ENCODE measurements at regions not wholly inside any gene's neighbourhood (a gene's known extent, or its start where the extent isn't known, plus 50 kb on each side); places are given as distances from the start of the nearest gene placed in this dataset.

DNA sequence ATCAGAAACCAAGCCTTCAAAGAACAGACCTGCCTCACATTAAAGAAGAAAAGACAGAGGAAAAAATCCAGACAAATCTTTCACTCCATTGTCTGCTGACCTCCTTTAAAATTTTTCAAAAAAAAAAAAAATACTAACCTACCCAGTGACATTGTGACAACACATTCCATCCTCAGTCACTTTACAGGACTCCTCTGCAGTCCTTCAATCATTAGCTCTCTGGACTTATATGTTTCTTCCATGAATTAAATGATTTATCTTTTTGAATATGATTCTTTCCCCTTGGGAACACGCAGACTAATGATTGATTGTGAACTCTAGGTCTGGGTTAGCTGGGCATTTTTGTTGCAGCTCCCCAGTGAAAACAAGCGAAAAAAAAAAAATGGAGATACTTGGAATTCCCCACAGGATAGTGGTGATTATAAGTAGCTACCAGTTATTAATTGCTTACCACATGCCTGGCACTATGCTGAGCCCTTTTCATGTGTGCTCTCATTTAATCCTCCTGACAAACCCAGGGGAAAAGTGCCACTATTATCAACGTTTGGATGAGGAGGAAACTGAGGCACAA, 261.3 kb upstream of the NCKAP5 start:
- no peak for DNase-seq (ENCODE audit: low read depth)
- no peak overlapping the region for H3K4me3 ChIP-seq (ENCODE audit: low read depth, low read length)
- no peak for TF ChIP-seq CTCF (IDR thresholded peaks at IDR 0.05; ENCODE audit: low read depth, low read length, missing control alignments)

DNA sequence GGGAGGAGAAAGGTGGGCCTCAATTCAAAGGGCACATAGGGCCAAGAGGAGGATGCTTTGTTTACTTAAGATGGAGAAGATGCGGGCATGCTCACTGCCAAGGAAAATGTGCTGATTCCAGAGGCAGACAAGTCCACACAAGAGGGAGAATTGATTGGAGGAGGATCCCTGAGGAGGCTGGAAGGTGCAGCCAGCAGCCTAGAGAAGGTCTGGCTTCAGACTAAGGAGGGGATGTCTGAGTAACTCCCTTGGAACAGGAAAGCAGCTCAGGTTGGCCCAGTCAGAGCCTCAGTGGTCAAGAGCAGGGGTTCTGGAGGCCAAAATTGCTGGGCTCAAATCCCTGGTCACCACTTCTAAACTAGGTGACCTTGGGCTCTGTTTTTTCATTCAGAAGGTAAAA, 265.5 kb upstream of the NCKAP5 start:
- no peak overlapping the region for H3K4me3 ChIP-seq (ENCODE audit: low read depth, low read length)
- no peak for TF ChIP-seq CTCF (IDR thresholded peaks at IDR 0.05; ENCODE audit: low read depth, low read length, missing control alignments)
- no peak for DNase-seq (ENCODE audit: low read depth)

- no peak overlapping the region for H3K4me3 ChIP-seq (ENCODE audit: low read depth, low read length)
- DNase-seq (ENCODE audit: low read depth) = no peak
- no peak for TF ChIP-seq CTCF (IDR thresholded peaks at IDR 0.05; ENCODE audit: low read depth, low read length, missing control alignments)
Measured at GRCh38 chr2:133835821-133836619, 267.8 kb upstream of the NCKAP5 start.

DNA sequence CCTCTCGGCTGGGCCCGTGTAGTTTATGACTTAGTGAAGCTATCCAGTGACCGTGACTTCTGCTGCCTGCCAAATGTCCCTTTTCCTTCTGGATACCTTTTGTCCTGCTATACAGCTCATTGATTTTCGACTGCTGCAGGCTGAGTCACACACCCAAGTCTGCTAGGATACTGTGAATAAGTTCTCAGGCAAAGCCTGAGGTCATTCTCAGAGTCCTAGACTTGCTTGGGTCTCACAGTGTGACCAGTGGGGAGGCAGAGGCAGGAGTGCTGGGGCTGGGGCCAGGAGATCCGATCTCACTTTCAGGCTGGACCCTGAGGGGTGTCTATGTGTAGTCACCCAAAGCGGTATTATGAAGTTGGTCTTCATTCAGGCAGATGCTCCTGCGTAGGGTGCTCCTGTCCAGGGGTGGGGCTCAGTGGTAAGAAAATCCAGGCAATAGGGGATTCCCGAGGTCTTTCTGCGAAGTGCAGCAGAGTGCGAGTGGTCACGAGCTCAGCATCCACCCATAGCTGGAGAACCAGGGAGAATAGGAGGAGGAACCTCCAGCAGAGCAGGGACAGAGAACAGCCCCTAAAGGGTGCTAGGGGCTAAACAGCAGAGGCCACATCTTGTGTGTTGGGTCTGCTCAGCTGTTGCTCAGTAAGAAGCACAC, 268.6 kb upstream of the NCKAP5 start:
- TF ChIP-seq CTCF (IDR thresholded peaks at IDR 0.05; ENCODE audit: low read depth, low read length, missing control alignments) = no peak
- DNase-seq (ENCODE audit: low read depth) = no peak
- no peak overlapping the region for H3K4me3 ChIP-seq (ENCODE audit: low read depth, low read length)

GRCh38 chr2:133837441-133838094, 269.3 kb upstream of the NCKAP5 start:
- H3K4me3 ChIP-seq (ENCODE audit: low read depth, low read length) = no peak overlapping the region
- TF ChIP-seq CTCF (IDR thresholded peaks at IDR 0.05; ENCODE audit: low read depth, low read length, missing control alignments) = no peak
- no peak for DNase-seq (ENCODE audit: low read depth)

DNA sequence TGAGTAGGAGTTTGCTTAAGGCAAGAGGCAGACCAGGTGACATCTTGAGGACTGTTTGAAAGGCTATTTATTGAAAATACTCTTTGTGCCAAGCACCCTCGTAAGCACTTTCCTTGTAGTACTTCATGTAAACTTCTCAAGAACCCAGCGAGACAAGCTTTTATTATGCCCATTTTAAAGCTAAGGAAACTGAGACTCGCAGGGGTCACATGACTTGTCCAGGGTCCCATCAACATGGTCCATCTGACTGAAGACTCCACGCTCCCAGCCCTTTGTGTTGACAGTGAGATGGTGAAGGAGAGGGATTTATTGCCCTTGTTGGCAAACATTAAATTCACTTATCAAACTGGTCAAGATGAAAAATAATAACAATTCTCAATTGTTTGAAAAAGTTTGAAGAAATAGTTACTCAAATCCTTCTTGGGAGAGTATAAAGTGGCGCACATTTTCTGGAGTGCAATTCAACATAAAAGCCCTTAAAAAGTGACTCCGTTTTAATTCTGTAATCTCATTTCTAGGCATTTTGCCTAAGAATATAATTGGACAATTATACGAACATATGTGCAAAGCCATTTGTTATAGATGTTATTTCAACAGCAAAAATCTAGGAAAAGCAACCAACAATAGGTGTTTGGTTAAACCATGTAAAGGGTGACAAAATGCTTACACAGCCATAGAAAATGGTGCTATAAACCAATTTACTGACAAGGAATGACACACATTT, 270.5 kb upstream of the NCKAP5 start:
- DNase-seq (ENCODE audit: low read depth) = no peak

More for the DNA sequence above, 270.5 kb upstream of the NCKAP5 start:
- no peak overlapping the region for H3K4me3 ChIP-seq (ENCODE audit: low read depth, low read length)
- no peak for TF ChIP-seq CTCF (IDR thresholded peaks at IDR 0.05; ENCODE audit: low read depth, low read length, missing control alignments)

Data from GM12864 (cell line).